Osteocyte (in vitro differentiated cells): ENCODE measurements at regions not wholly inside any gene's neighbourhood (a gene's known extent, or its start where the extent isn't known, plus 50 kb on each side); places are given as distances from the start of the nearest gene placed in this dataset.
"Not testable (repeated sequence)": the region's sequence is repeated elsewhere in the genome, so short reads cannot be mapped to it uniquely, and the experiment has no call there.

Experiments
- DNase-seq: peaks from one replicate; pipeline ENCODE4 v3.0.0; 2021; ENCODE audit warnings: mixed read lengths; ENCODE audit not compliant: unreplicated experiment; ENCODE audit errors: extremely low spot score
- H3K27ac Mint-ChIP-seq: one replicate; pipeline ENCODE4 v1.8.0; 2021; ENCODE audit warnings: mild to moderate bottlenecking, mixed read lengths; ENCODE audit not compliant: unreplicated experiment
- H3K27me3 Mint-ChIP-seq: one replicate; pipeline ENCODE4 v1.8.0; 2021; ENCODE audit warnings: mixed read lengths; ENCODE audit not compliant: unreplicated experiment
- H3K36me3 Mint-ChIP-seq: one replicate; pipeline ENCODE4 v1.8.0; 2021; ENCODE audit warnings: mixed read lengths; ENCODE audit not compliant: unreplicated experiment
- H3K4me1 Mint-ChIP-seq: one replicate; pipeline ENCODE4 v1.8.0; 2021; ENCODE audit warnings: mixed read lengths; ENCODE audit not compliant: unreplicated experiment
- H3K4me3 Mint-ChIP-seq: one replicate; pipeline ENCODE4 v1.8.0; 2021; ENCODE audit warnings: mild to moderate bottlenecking, moderate library complexity, mixed read lengths; ENCODE audit not compliant: unreplicated experiment
- H3K9me3 Mint-ChIP-seq: one replicate; pipeline ENCODE4 v1.8.0; 2021; ENCODE audit warnings: mixed read lengths; ENCODE audit not compliant: unreplicated experiment
- CTCF ChIP-seq: fragments of 200-600 bp; sonication (generic); IDR thresholded peaks from 2 replicates; pipeline ENCODE4 v1.5.0; 2021; ENCODE audit warnings: antibody characterized with exemption, mild to moderate bottlenecking, moderate library complexity

GRCh38 chr6:27016689-27017088, 230.8 kb upstream of the PRSS16 start:
- no peak for DNase-seq
- no peak for TF ChIP-seq CTCF
- H3K27me3 Mint-ChIP-seq, result peaks cover 6% of the 10 kb centered on the region
- no peak overlapping the region for H3K27ac Mint-ChIP-seq
- H3K9me3 Mint-ChIP-seq, result peaks cover 39% of the 10 kb centered on the region
- H3K4me1 Mint-ChIP-seq, result peaks cover 8% of the 10 kb centered on the region
- peaks cover 2% of the 10 kb centered on the region for H3K36me3 Mint-ChIP-seq
- no peak overlapping the region for H3K4me3 Mint-ChIP-seq

GRCh38 chr6:27018401-27018800, 229.1 kb upstream of the PRSS16 start:
- H3K27me3 Mint-ChIP-seq, H3K4me1 Mint-ChIP-seq, H3K4me3 Mint-ChIP-seq, H3K36me3 Mint-ChIP-seq, H3K27ac Mint-ChIP-seq, DNase-seq: not testable (repeated sequence)
- peaks cover 39% of the 10 kb centered on the region for H3K9me3 Mint-ChIP-seq

- no peak for TF ChIP-seq CTCF
- Mint-ChIP-seq H3K4me1 (peaks cover 8% of the 10 kb centered on the region), H3K4me3 (peak overlapping the region; percentile 87)
Measured at GRCh38 chr6:27019651-27020552, 227.6 kb upstream of the PRSS16 start.

GRCh38 chr6:27020553-27020880, 227.0 kb upstream of the PRSS16 start:
- peak overlapping the region; percentile 87 for H3K4me3 Mint-ChIP-seq
- peaks cover 8% of the 10 kb centered on the region for H3K4me1 Mint-ChIP-seq
- no peak for TF ChIP-seq CTCF
- peaks cover 17% of the 10 kb centered on the region for H3K27me3 Mint-ChIP-seq
- no peak for DNase-seq
- H3K9me3 Mint-ChIP-seq, result peaks cover 28% of the 10 kb centered on the region
- peaks cover 2% of the 10 kb centered on the region for H3K36me3 Mint-ChIP-seq
- H3K27ac Mint-ChIP-seq, result peak overlapping the region; percentile 94

More at GRCh38 chr6:27019651-27020552, 227.6 kb upstream of the PRSS16 start:
- Mint-ChIP-seq H3K27ac (peak overlapping the region; percentile 94), H3K27me3 (peaks cover 15% of the 10 kb centered on the region), H3K36me3 (peaks cover 2% of the 10 kb centered on the region), H3K9me3 (peaks cover 33% of the 10 kb centered on the region)
- DNase-seq, result peak; percentile 91

- Mint-ChIP-seq H3K27ac (no peak overlapping the region), H3K36me3 (peaks cover 2% of the 10 kb centered on the region), H3K4me3 (no peak overlapping the region), H3K9me3 (peaks cover 12% of the 10 kb centered on the region), H3K4me1 (peaks cover 8% of the 10 kb centered on the region), H3K27me3 (peaks cover 26% of the 10 kb centered on the region)
- no peak for DNase-seq
- TF ChIP-seq CTCF, result no peak
Measured at GRCh38 chr6:27023664-27024063, 223.8 kb upstream of the PRSS16 start.
